ENCODE measurements at regions not wholly inside any gene's neighbourhood (a gene's known extent, or its start where the extent isn't known, plus 50 kb on each side); places are given as distances from the start of the nearest gene placed in this dataset.

DNA sequence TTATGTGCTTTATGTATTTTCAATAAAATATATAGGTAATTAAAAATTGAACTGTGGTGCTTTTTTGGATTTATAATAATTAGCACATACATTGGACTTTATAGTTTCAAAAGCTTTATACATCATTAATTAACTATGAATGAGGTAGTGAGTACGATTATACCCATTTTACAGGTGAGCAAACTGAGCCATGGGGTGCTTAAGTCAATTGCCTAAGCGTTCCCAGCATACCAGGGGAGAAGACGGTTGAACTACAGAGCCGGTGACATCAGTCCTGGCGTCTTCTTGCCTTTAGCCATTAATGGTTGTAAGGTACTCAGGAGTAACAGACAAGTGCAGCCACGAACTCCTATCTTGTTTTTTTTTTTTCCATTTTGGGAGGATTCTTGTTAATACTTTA is 172.8 kb downstream of the GATA3 start:
- no peak overlapping the region for H3K4me2 ChIP-seq (ENCODE audit: control insufficient read depth, insufficient read depth)
- intact Hi-C loops (cut with micrococcal nuclease; ENCODE audit: unreplicated experiment): loop anchor here (2.0 kb wide), 1 partner anchor 76 kb away; no protein-coding TSS in a partner anchor
- in situ Hi-C loops (cut with MboI): no loop called here
- ChIA-PET POLR2A (no interaction called here), CTCF (no interaction called here), RAD21 (ENCODE audit: unreplicated experiment) (no interaction called here), SMC1A (ENCODE audit: uncharacterized antibody, unreplicated experiment) (no interaction called here)
- TF ChIP-seq, protein P1, sequence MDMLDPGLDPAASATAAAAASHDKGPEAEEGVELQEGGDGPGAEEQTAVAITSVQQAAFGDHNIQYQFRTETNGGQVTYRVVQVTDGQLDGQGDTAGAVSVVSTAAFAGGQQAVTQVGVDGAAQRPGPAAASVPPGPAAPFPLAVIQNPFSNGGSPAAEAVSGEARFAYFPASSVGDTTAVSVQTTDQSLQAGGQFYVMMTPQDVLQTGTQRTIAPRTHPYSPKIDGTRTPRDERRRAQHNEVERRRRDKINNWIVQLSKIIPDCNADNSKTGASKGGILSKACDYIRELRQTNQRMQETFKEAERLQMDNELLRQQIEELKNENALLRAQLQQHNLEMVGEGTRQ (IDR thresholded peaks at IDR 0.05; ENCODE audit: borderline replicate concordance, low read depth, low read length): no peak
- TF ChIP-seq BACH1 (IDR thresholded peaks at IDR 0.05; ENCODE audit: borderline replicate concordance): no peak
- TF ChIP-seq RAD21 (IDR thresholded peaks at IDR 0.05; ENCODE audit: insufficient read depth, low read depth, low read length): no peak
- no peak for TF ChIP-seq JUND (IDR thresholded peaks at IDR 0.05; ENCODE audit: low read depth, low read length)
- no peak for TF ChIP-seq BCL11A (IDR thresholded peaks at IDR 0.05; ENCODE audit: low read depth, low read length)
- no peak for TF ChIP-seq FOXM1 (IDR thresholded peaks at IDR 0.05; ENCODE audit: low read depth, low read length)
- TF ChIP-seq, protein P2, sequence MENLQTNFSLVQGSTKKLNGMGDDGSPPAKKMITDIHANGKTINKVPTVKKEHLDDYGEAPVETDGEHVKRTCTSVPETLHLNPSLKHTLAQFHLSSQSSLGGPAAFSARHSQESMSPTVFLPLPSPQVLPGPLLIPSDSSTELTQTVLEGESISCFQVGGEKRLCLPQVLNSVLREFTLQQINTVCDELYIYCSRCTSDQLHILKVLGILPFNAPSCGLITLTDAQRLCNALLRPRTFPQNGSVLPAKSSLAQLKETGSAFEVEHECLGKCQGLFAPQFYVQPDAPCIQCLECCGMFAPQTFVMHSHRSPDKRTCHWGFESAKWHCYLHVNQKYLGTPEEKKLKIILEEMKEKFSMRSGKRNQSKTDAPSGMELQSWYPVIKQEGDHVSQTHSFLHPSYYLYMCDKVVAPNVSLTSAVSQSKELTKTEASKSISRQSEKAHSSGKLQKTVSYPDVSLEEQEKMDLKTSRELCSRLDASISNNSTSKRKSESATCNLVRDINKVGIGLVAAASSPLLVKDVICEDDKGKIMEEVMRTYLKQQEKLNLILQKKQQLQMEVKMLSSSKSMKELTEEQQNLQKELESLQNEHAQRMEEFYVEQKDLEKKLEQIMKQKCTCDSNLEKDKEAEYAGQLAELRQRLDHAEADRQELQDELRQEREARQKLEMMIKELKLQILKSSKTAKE (IDR thresholded peaks at IDR 0.05; ENCODE audit: low read depth, poor library complexity, severe bottlenecking): no peak
- no peak for TF ChIP-seq BRCA1 (IDR thresholded peaks at IDR 0.05; ENCODE audit: low read depth, low read length)
- no peak for TF ChIP-seq POLR2AphosphoS5 (IDR thresholded peaks at IDR 0.05; ENCODE audit: low read length)
- TF ChIP-seq, protein P3, sequence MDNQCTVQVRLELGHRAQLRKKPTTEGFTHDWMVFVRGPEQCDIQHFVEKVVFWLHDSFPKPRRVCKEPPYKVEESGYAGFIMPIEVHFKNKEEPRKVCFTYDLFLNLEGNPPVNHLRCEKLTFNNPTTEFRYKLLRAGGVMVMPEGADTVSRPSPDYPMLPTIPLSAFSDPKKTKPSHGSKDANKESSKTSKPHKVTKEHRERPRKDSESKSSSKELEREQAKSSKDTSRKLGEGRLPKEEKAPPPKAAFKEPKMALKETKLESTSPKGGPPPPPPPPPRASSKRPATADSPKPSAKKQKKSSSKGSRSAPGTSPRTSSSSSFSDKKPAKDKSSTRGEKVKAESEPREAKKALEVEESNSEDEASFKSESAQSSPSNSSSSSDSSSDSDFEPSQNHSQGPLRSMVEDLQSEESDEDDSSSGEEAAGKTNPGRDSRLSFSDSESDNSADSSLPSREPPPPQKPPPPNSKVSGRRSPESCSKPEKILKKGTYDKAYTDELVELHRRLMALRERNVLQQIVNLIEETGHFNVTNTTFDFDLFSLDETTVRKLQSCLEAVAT (IDR thresholded peaks at IDR 0.05): no peak
- no peaks in the 10 kb centered on the region for H3K36me3 ChIP-seq (ENCODE audit: control insufficient read depth in 2 of 2, insufficient read depth in 2 of 2, low read length in 1 of 2)
- H3K4me1 ChIP-seq (ENCODE audit: control insufficient read depth, insufficient read depth, low read length): no peaks in the 10 kb centered on the region
- H3K27me3 ChIP-seq (replicated peaks in 1 of 2; ENCODE audit: control insufficient read depth in 2 of 2, insufficient read depth in 2 of 2, low read length in 1 of 2): no peaks in the 10 kb centered on the region
- FAIRE-seq (no peak), ATAC-seq (no peak), DNase-seq (ENCODE audit: low read depth, low spot score) (no peak)
- BruUV-seq (replicated peaks): no TSS peak
- WGBS (ENCODE audit: insufficient coverage, insufficient replicate concordance, low lambda C conversion rate, missing lambda C conversion rate): 43% methylated on average over 6 of the region's 6 CpGs
- H3K27ac ChIP-seq (ENCODE audit: control insufficient read depth, insufficient read depth): no peak overlapping the region
- H3K79me2 ChIP-seq (ENCODE audit: control insufficient read depth, insufficient read depth, low read length): no peaks in the 10 kb centered on the region
- H4K20me1 ChIP-seq (ENCODE audit: control insufficient read depth, insufficient read depth): no peaks in the 10 kb centered on the region; the same call in 1 of the 2 replicates
- no peak overlapping the region for H3K4me3 ChIP-seq
- H2AFZ ChIP-seq (ENCODE audit: control insufficient read depth, low read depth, low read length): no peak overlapping the region
- no peak overlapping the region for H3K9ac ChIP-seq (ENCODE audit: control insufficient read depth, insufficient read depth, low read length)
- no peaks in the 10 kb centered on the region for H3K9me3 ChIP-seq (replicated peaks; ENCODE audit: control insufficient read depth, insufficient read depth, low read length)
